Activated T-helper 1 cell treated with anti-CD3 and anti-CD28 coated beads, Interleukin-12 subunit alpha, Interleukin-12 subunit beta, Interleukin-2, Interleukin-4 antibody, amounts not matched to agents 30 ng/mL and 10 ng/mL and 1 ng/mL, durations not matched to agents 14 hours and 24 hours and 36 hours (primary cell): ENCODE measurements at regions not wholly inside any gene's neighbourhood (a gene's known extent, or its start where the extent isn't known, plus 50 kb on each side); places are given as distances from the start of the nearest gene placed in this dataset.

ENCODE experiments used
- DNase-seq: peaks from one replicate; pipeline ENCODE4 v3.0.0; 2021; ENCODE audit warnings: low spot score
- H3K27ac Mint-ChIP-seq: one replicate; pipeline ENCODE4 v1.8.0; 2021; ENCODE audit warnings: mild to moderate bottlenecking, mixed read lengths
- H3K27me3 Mint-ChIP-seq: one replicate; pipeline ENCODE4 v1.8.0; 2022; ENCODE audit warnings: mild to moderate bottlenecking, moderate library complexity, mixed read lengths; ENCODE audit not compliant: insufficient read depth
- H3K36me3 Mint-ChIP-seq: one replicate; pipeline ENCODE4 v1.8.0; 2021; ENCODE audit warnings: low read depth, mixed read lengths
- H3K4me1 Mint-ChIP-seq: one replicate; pipeline ENCODE4 v1.8.0; 2021; ENCODE audit warnings: low read depth, mixed read lengths
- H3K4me3 Mint-ChIP-seq: one replicate; pipeline ENCODE4 v1.8.0; 2021; ENCODE audit warnings: mild to moderate bottlenecking, moderate library complexity, mixed read lengths
- H3K9me3 Mint-ChIP-seq: one replicate; pipeline ENCODE4 v1.8.0; 2021; ENCODE audit warnings: mixed read lengths
- intact Hi-C: fragments of 100-400 bp; cut with micrococcal nuclease; formaldehyde crosslinking; loops from one replicate; pipeline ENCODE4 v1.15.1; 2024

- Mint-ChIP-seq H3K36me3 (peaks cover 5% of the 10 kb centered on the region), H3K27ac (peak overlapping the region; percentile 76)
Measured at GRCh38 chr10:88138319-88138848, 275.0 kb downstream of the PTEN start.

GRCh38 chr10:88147000-88147798, 283.8 kb downstream of the PTEN start:
- H3K27me3 Mint-ChIP-seq = peaks cover 9% of the 10 kb centered on the region
- H3K27ac Mint-ChIP-seq = no peak overlapping the region
- intact Hi-C loops = no loop called here
- H3K4me3 Mint-ChIP-seq = no peak overlapping the region
- peaks cover 12% of the 10 kb centered on the region for H3K36me3 Mint-ChIP-seq
- no peak for DNase-seq
- peaks cover 11% of the 10 kb centered on the region for H3K9me3 Mint-ChIP-seq
- H3K4me1 Mint-ChIP-seq = peaks cover 10% of the 10 kb centered on the region

More at GRCh38 chr10:88138319-88138848, 275.0 kb downstream of the PTEN start:
- Mint-ChIP-seq H3K27me3 (peaks cover 8% of the 10 kb centered on the region), H3K4me1 (peaks cover 29% of the 10 kb centered on the region), H3K9me3 (peaks cover 5% of the 10 kb centered on the region), H3K4me3 (peak overlapping the region; percentile 59)
- intact Hi-C loops = loop anchor here (1.0 kb wide), 7 partner anchors 12 to 250 kb away; no protein-coding TSS in a partner anchor
- no peak for DNase-seq

GRCh38 chr10:88149906-88150305, 286.5 kb downstream of the PTEN start:
- intact Hi-C loops = no loop called here
- Mint-ChIP-seq H3K9me3 (peaks cover 34% of the 10 kb centered on the region), H3K36me3 (peaks cover 20% of the 10 kb centered on the region), H3K27me3 (peaks cover 5% of the 10 kb centered on the region), H3K27ac (no peak overlapping the region), H3K4me3 (no peak overlapping the region), H3K4me1 (peaks cover 31% of the 10 kb centered on the region)
- no peak for DNase-seq

- no peak overlapping the region for H3K27ac Mint-ChIP-seq
- peaks cover 20% of the 10 kb centered on the region for H3K36me3 Mint-ChIP-seq
- H3K27me3 Mint-ChIP-seq = peaks cover 5% of the 10 kb centered on the region
- no peak overlapping the region for H3K4me3 Mint-ChIP-seq
- peaks cover 34% of the 10 kb centered on the region for H3K9me3 Mint-ChIP-seq
- peaks cover 35% of the 10 kb centered on the region for H3K4me1 Mint-ChIP-seq
- intact Hi-C loops = no loop called here
- no peak for DNase-seq
Measured at GRCh38 chr10:88150339-88150738, 286.9 kb downstream of the PTEN start.

- Mint-ChIP-seq H3K27ac (peak overlapping the region; percentile 97), H3K4me3 (peak overlapping the region; percentile 54), H3K9me3 (peaks cover 34% of the 10 kb centered on the region), H3K36me3 (peaks cover 20% of the 10 kb centered on the region), H3K27me3 (peaks cover 5% of the 10 kb centered on the region), H3K4me1 (peaks cover 37% of the 10 kb centered on the region)
- peak; percentile 57 for DNase-seq
- intact Hi-C loops = loop anchor here (1.0 kb wide), 7 partner anchors 14 to 291 kb away; no protein-coding TSS in a partner anchor
Measured at GRCh38 chr10:88152728-88153133, 289.3 kb downstream of the PTEN start.

- Mint-ChIP-seq H3K27me3 (no peaks in the 10 kb centered on the region), H3K36me3 (peaks cover 18% of the 10 kb centered on the region), H3K4me1 (peaks cover 42% of the 10 kb centered on the region), H3K4me3 (no peak overlapping the region), H3K27ac (no peak overlapping the region), H3K9me3 (peaks cover 34% of the 10 kb centered on the region)
- DNase-seq = no peak
- intact Hi-C loops = no loop called here
Measured at GRCh38 chr10:88154596-88155250, 291.3 kb downstream of the PTEN start.

GRCh38 chr10:88156341-88156740, 292.9 kb downstream of the PTEN start:
- intact Hi-C loops = no loop called here
- peaks cover 32% of the 10 kb centered on the region for H3K9me3 Mint-ChIP-seq
- H3K27me3 Mint-ChIP-seq = no peaks in the 10 kb centered on the region
- peaks cover 16% of the 10 kb centered on the region for H3K36me3 Mint-ChIP-seq
- H3K4me3 Mint-ChIP-seq = no peak overlapping the region
- H3K4me1 Mint-ChIP-seq = peaks cover 40% of the 10 kb centered on the region
- DNase-seq = no peak
- H3K27ac Mint-ChIP-seq = no peak overlapping the region

- Mint-ChIP-seq H3K4me3 (no peak overlapping the region), H3K36me3 (peaks cover 1% of the 10 kb centered on the region), H3K27me3 (no peaks in the 10 kb centered on the region), H3K4me1 (peaks cover 32% of the 10 kb centered on the region), H3K27ac (no peak overlapping the region), H3K9me3 (peaks cover 15% of the 10 kb centered on the region)
- intact Hi-C loops = no loop called here
- DNase-seq = no peak
Measured at GRCh38 chr10:88157981-88158465, 294.6 kb downstream of the PTEN start.

GRCh38 chr10:88158526-88159122, 295.2 kb downstream of the PTEN start:
- peaks cover 33% of the 10 kb centered on the region for H3K4me1 Mint-ChIP-seq
- no peak overlapping the region for H3K4me3 Mint-ChIP-seq
- peaks cover 10% of the 10 kb centered on the region for H3K9me3 Mint-ChIP-seq
- H3K36me3 Mint-ChIP-seq = no peaks in the 10 kb centered on the region
- no peak overlapping the region for H3K27ac Mint-ChIP-seq
- DNase-seq = no peak
- H3K27me3 Mint-ChIP-seq = no peaks in the 10 kb centered on the region
- intact Hi-C loops = no loop called here

GRCh38 chr10:88159127-88159829, 295.9 kb downstream of the PTEN start:
- peaks cover 5% of the 10 kb centered on the region for H3K9me3 Mint-ChIP-seq
- intact Hi-C loops = no loop called here
- no peak overlapping the region for H3K27ac Mint-ChIP-seq
- H3K4me3 Mint-ChIP-seq = no peak overlapping the region
- peaks cover 1% of the 10 kb centered on the region for H3K27me3 Mint-ChIP-seq
- H3K36me3 Mint-ChIP-seq = no peaks in the 10 kb centered on the region
- peaks cover 31% of the 10 kb centered on the region for H3K4me1 Mint-ChIP-seq
- DNase-seq = no peak

- Mint-ChIP-seq H3K4me3 (no peak overlapping the region), H3K4me1 (peaks cover 20% of the 10 kb centered on the region), H3K27me3 (peaks cover 2% of the 10 kb centered on the region), H3K27ac (no peak overlapping the region), H3K9me3 (no peaks in the 10 kb centered on the region), H3K36me3 (no peaks in the 10 kb centered on the region)
- intact Hi-C loops = no loop called here
- DNase-seq = no peak
Measured at GRCh38 chr10:88161070-88161469, 297.6 kb downstream of the PTEN start.

- H3K4me3 Mint-ChIP-seq = no peak overlapping the region
Measured at GRCh38 chr10:88161756-88162155, 298.3 kb downstream of the PTEN start.

More at GRCh38 chr10:88161756-88162155, 298.3 kb downstream of the PTEN start:
- peaks cover 2% of the 10 kb centered on the region for H3K27me3 Mint-ChIP-seq
- DNase-seq = no peak
- peaks cover 20% of the 10 kb centered on the region for H3K4me1 Mint-ChIP-seq
- no peaks in the 10 kb centered on the region for H3K36me3 Mint-ChIP-seq
- intact Hi-C loops = no loop called here
- H3K27ac Mint-ChIP-seq = no peak overlapping the region
- no peaks in the 10 kb centered on the region for H3K9me3 Mint-ChIP-seq
